ENCODE measurements at regions not wholly inside any gene's neighbourhood (a gene's known extent, or its start where the extent isn't known, plus 50 kb on each side); places are given as distances from the start of the nearest gene placed in this dataset.

GRCh38 chr2:175872721-175873120 is 129.3 kb downstream of the LNPK start:
- ATAC-seq = no peak
- no peaks in the 10 kb centered on the region for H3K27me3 Mint-ChIP-seq
- H3K4me1 Mint-ChIP-seq = no peaks in the 10 kb centered on the region
- H3K27ac Mint-ChIP-seq = no peak overlapping the region
- H3K9me3 Mint-ChIP-seq = no peaks in the 10 kb centered on the region
- no peaks in the 10 kb centered on the region for H3K36me3 Mint-ChIP-seq
- no peak overlapping the region for H3K4me3 Mint-ChIP-seq

DNA sequence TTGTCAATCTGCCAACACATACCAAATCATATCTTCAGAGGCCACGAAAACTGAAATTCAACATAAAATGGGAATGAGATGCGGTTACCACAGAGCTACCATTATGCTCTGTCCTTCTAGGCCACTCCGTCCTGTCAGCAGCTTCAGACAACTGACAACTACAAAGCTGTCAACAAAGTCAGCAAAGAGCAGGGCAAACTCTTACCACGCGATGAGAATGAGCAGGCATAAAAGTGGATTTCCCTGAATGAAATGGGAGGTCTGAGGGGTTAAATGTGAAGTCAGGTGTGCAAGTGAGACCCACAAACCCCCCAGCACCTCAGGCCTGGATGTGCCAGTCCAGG is 130.1 kb downstream of the LNPK start:
- ATAC-seq = no peak
- Mint-ChIP-seq H3K4me1 (no peaks in the 10 kb centered on the region), H3K27me3 (no peaks in the 10 kb centered on the region), H3K27ac (no peak overlapping the region), H3K9me3 (no peaks in the 10 kb centered on the region), H3K4me3 (no peak overlapping the region), H3K36me3 (no peaks in the 10 kb centered on the region)

- Mint-ChIP-seq H3K36me3 (no peaks in the 10 kb centered on the region), H3K4me1 (no peaks in the 10 kb centered on the region), H3K9me3 (no peaks in the 10 kb centered on the region), H3K4me3 (no peak overlapping the region), H3K27me3 (no peaks in the 10 kb centered on the region), H3K27ac (no peak overlapping the region)
- no peak for ATAC-seq
Measured at GRCh38 chr2:175871331-175872004, 130.6 kb downstream of the LNPK start.

DNA sequence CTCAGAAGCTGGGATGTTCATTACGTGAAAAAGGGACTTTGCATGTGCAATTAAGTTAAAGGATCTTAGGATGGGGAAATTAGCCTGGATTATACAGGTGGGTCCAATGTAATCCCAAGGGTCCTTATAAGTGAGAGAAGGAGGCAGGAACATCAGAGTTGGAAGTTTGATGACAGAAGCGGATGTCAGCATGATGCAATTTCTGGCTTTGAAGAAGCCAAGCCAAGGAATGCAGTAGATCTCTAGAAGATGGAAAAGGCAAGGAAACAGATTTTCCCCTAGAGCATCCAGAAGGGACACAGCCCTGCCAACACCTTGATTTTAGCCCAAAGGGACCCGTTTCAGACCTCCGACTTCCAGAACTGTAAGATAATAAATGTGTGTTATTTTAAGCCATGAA is 136.4 kb downstream of the LNPK start:
- ATAC-seq = no peak
- no peak overlapping the region for H3K27ac Mint-ChIP-seq
- H3K36me3 Mint-ChIP-seq = no peaks in the 10 kb centered on the region
- no peak overlapping the region for H3K4me3 Mint-ChIP-seq
- H3K27me3 Mint-ChIP-seq = no peaks in the 10 kb centered on the region
- no peaks in the 10 kb centered on the region for H3K4me1 Mint-ChIP-seq
- no peaks in the 10 kb centered on the region for H3K9me3 Mint-ChIP-seq

DNA sequence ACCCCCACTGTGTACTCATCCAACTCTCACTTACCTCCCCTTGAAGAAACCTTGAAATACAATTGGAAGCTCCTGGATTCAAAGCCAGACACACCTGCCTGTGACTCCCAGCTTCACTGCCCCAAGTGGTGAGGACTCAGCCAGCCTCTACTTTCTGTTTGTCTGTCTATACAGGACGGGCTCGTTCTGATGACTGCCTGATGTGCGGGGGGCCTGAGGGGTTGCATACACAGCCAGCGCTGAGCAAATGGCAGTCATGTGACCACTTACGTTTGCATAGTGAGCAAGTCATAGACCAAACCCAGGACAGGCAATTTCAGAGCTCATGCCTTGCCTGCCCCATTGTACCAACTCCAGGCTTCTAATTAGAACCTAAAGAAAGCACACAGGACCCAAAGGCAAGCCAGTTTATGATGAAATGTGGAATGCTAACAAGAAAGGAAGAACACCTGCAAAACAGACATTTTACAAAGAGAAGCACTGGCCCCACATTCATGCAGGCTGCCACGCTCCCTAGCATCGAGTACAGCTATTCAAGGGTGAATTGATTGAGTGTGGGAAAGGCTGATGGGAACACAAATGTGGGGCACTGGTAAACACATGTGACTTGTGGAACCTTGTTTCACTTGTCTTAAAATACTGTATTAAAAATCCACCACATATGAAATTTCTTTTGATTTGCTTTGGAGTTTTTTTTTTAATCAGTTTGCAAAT is 137.8 kb downstream of the LNPK start:
- no peaks in the 10 kb centered on the region for H3K9me3 Mint-ChIP-seq
- no peak for ATAC-seq
- H3K27ac Mint-ChIP-seq = no peak overlapping the region
- no peaks in the 10 kb centered on the region for H3K4me1 Mint-ChIP-seq
- H3K27me3 Mint-ChIP-seq = no peaks in the 10 kb centered on the region
- H3K4me3 Mint-ChIP-seq = no peak overlapping the region
- no peaks in the 10 kb centered on the region for H3K36me3 Mint-ChIP-seq

DNA sequence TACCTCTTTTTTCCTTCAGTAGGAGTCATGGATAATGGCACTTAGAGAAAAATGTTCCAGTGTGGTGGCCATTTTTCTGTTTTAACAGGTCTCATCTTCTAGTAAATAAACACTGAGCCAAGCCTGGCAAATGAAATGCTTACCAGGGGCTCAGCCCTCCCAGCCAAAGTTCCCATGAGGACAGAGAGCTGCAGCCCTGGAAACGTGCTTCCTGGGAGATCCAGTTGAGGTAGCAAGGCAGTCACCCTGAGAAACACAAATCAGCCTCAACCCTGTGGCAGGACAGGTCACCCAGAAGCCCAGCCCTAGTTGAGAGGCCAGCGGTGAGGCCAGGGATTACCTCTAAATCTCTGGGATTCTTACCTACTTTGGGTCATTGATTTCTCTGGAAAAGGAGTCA is 140.1 kb downstream of the LNPK start:
- Mint-ChIP-seq H3K4me3 (no peak overlapping the region), H3K4me1 (no peaks in the 10 kb centered on the region), H3K27me3 (no peaks in the 10 kb centered on the region), H3K9me3 (peaks cover 4% of the 10 kb centered on the region), H3K27ac (no peak overlapping the region), H3K36me3 (no peaks in the 10 kb centered on the region)
- ATAC-seq = no peak

DNA sequence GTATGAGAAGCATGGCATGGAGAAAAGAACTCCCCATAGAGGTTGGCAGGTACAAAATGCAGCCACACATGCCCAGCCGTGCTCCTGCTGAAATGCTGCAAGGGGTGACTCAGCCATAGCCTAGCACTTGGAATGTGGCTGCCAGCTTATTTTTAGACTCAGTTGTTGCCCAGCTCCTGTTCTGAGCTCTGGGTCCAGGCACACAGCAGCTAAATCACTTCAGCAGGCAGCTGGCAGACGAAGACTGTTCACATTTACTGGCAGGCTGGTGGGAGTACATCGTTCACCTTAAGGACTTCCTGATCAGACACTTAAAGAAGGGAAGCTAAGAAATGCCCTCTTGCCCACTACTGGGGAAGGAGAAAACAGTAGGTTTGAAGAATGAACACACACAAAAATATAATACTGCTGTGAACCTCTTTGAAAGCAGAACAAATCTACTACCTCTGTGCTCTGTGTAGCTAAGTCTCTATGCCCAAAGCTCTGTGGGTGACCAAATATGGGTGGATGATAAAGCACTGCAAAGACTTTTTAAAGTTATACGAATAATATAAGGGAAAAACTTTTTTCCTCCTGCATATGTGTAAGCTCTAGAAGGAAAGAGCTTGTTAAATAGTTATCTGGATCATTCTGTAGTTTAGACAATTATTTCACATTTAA is 146.1 kb downstream of the LNPK start:
- Mint-ChIP-seq H3K4me1 (no peaks in the 10 kb centered on the region), H3K36me3 (no peaks in the 10 kb centered on the region), H3K27ac (no peak overlapping the region), H3K27me3 (no peaks in the 10 kb centered on the region), H3K4me3 (no peak overlapping the region), H3K9me3 (peaks cover 4% of the 10 kb centered on the region)
- no peak for ATAC-seq

- H3K27ac Mint-ChIP-seq = no peak overlapping the region
- H3K4me3 Mint-ChIP-seq = no peak overlapping the region
- H3K36me3 Mint-ChIP-seq = no peaks in the 10 kb centered on the region
- H3K27me3 Mint-ChIP-seq = no peaks in the 10 kb centered on the region
- peaks cover 4% of the 10 kb centered on the region for H3K9me3 Mint-ChIP-seq
- ATAC-seq = no peak
- no peaks in the 10 kb centered on the region for H3K4me1 Mint-ChIP-seq
Measured at GRCh38 chr2:175855236-175855635, 146.8 kb downstream of the LNPK start.

DNA sequence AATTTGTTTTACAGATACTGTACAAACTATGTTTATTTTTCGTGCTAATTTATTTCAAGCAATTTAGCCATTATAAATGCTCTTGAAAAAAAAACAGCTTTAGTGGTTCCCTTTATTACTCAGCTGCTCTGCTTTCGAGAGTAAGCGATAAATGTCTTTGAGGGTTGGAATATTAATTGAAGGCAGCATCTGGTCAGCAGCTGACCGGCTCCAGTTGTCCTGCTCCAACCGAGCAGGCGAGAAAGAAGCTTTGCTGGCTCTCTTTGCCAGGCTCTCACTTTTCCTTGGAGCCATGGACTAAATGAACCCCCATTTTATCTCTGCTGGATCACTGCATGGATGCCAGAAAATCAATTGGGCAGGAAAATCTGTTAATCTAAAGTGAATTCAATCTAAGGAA is 147.4 kb downstream of the LNPK start:
- Mint-ChIP-seq H3K4me1 (no peaks in the 10 kb centered on the region), H3K4me3 (no peak overlapping the region), H3K27ac (no peak overlapping the region), H3K36me3 (no peaks in the 10 kb centered on the region), H3K9me3 (peaks cover 4% of the 10 kb centered on the region), H3K27me3 (no peaks in the 10 kb centered on the region)
- no peak for ATAC-seq

DNA sequence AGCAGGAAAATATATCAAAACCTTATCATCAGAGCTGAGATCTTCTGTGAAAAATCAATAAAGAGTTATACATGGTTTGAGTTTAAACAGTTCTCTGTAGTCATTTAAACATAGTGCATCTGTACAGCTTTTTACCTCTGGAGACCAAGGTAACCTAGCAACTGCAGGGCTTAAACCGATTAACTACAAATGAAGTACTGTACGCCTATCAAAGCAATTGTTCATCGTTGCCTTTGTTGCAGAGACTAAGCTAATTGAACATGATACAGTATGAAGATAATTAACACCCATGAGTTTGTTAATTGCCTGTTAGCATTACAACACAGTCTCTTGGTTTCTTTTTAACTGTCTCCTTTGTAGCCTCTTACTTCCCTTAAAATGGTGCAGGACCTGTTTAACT is 147.9 kb downstream of the LNPK start:
- H3K36me3 Mint-ChIP-seq = no peaks in the 10 kb centered on the region
- H3K27me3 Mint-ChIP-seq = no peaks in the 10 kb centered on the region
- H3K27ac Mint-ChIP-seq = no peak overlapping the region
- peaks cover 4% of the 10 kb centered on the region for H3K9me3 Mint-ChIP-seq
- H3K4me3 Mint-ChIP-seq = no peak overlapping the region
- no peak for ATAC-seq
- no peaks in the 10 kb centered on the region for H3K4me1 Mint-ChIP-seq

- Mint-ChIP-seq H3K27me3 (no peaks in the 10 kb centered on the region), H3K27ac (no peak overlapping the region), H3K9me3 (peaks cover 4% of the 10 kb centered on the region), H3K4me1 (no peaks in the 10 kb centered on the region), H3K36me3 (no peaks in the 10 kb centered on the region), H3K4me3 (no peak overlapping the region)
- no peak for ATAC-seq
Measured at GRCh38 chr2:175853616-175853890, 148.5 kb downstream of the LNPK start.

- Mint-ChIP-seq H3K27me3 (no peaks in the 10 kb centered on the region), H3K4me1 (no peaks in the 10 kb centered on the region)
- ATAC-seq = no peak
Measured at GRCh38 chr2:175852879-175853615, 149.0 kb downstream of the LNPK start.

DNA sequence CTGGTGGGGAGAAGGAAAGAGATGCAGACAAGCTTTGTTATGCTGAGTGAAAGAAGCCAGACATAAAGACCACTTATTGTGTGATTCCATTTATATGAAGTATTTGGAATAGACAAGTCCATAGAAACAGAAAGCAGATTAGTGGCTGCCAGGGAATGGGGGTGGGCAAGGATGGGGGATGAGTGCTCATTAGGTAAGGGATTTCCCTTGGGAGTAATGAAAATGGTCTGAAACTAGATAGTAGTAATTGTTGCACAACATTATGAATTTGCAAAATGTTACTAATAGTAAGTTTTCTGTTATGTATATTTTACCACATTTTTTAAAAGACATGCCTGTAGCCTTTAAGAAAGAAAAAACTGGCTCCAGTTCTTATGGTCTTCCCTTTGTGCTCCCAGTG is 154.9 kb downstream of the LNPK start:
- Mint-ChIP-seq H3K36me3 (no peaks in the 10 kb centered on the region), H3K27ac (no peak overlapping the region), H3K4me3 (no peak overlapping the region), H3K27me3 (peaks cover 8% of the 10 kb centered on the region), H3K9me3 (no peaks in the 10 kb centered on the region), H3K4me1 (no peaks in the 10 kb centered on the region)
- no peak for ATAC-seq

More at GRCh38 chr2:175852879-175853615, 149.0 kb downstream of the LNPK start:
- Mint-ChIP-seq H3K4me3 (no peak overlapping the region), H3K27ac (no peak overlapping the region), H3K9me3 (peaks cover 4% of the 10 kb centered on the region), H3K36me3 (no peaks in the 10 kb centered on the region)

DNA sequence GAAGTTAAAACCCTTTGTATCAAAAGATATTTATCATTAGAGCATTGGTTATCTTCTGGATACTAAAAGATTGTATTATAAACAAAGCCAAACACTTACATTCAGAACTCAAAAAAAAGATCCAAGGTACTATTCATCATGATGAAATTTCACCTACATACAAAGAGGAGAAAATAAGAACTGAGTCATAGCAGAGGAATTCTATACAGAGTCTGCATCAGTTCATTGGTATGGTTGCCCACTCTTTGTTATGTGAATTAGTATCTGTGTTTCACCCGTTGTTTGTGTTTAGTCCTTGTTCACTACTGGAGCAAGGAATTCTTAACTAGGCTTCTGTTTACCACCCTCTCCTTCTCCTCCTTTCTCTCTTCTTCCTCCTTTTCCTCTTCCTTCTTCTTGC is 157.9 kb downstream of the LNPK start:
- Mint-ChIP-seq H3K27me3 (peaks cover 8% of the 10 kb centered on the region), H3K9me3 (peaks cover 3% of the 10 kb centered on the region)

DNA sequence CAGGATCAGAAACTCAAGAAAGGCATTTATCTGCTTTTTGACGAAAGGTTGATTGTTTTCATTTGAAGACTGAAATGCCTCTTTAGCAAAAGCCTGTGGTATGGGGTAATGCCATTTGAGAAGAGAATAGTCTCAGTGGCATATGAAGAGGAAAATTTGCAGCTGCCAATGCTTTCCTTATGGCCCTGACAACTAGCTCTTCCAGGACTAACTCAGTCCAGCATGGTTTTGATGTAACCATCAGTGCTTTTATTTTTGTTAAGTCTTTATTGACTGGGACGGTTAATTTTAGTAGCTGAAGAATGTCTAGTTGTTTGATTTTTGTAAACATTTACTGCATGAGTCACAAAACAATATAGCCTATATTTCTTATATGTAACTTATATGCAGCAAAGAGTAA is 158.4 kb downstream of the LNPK start:
- Mint-ChIP-seq H3K9me3 (peaks cover 3% of the 10 kb centered on the region), H3K36me3 (no peaks in the 10 kb centered on the region), H3K4me3 (no peak overlapping the region), H3K27ac (no peak overlapping the region), H3K27me3 (peaks cover 8% of the 10 kb centered on the region), H3K4me1 (no peaks in the 10 kb centered on the region)
- no peak for ATAC-seq

More for the DNA sequence above, 157.9 kb downstream of the LNPK start:
- no peaks in the 10 kb centered on the region for H3K4me1 Mint-ChIP-seq
- H3K4me3 Mint-ChIP-seq = no peak overlapping the region
- ATAC-seq = no peak
- no peaks in the 10 kb centered on the region for H3K36me3 Mint-ChIP-seq
- H3K27ac Mint-ChIP-seq = no peak overlapping the region

DNA sequence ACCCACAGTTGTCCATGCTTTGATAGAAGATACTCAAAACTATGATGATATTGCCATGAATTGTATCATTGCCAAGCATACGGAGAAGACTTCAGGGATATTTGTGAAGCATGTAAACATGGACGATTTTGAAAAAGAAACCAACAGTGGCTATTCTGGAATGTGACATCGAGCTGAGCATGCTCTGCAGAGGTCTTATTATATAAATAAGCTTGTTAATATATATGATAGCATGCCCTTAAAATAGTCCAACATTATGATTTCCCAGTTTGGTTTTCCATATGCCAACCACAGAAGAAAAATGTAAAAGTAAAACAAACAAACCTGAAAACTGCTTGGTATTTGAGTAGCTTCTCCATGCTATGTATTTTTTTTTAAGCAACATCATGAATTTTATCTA is 159.1 kb downstream of the LNPK start:
- H3K4me3 Mint-ChIP-seq = no peak overlapping the region

More for the DNA sequence above, 159.1 kb downstream of the LNPK start:
- Mint-ChIP-seq H3K4me1 (no peaks in the 10 kb centered on the region), H3K9me3 (peaks cover 3% of the 10 kb centered on the region), H3K36me3 (no peaks in the 10 kb centered on the region), H3K27ac (no peak overlapping the region), H3K27me3 (peaks cover 8% of the 10 kb centered on the region)
- no peak for ATAC-seq

All from stimulated activated memory B cell treated with anti-CD40 and anti-IgM and Interleukin-4, amounts not matched to agents 10 μg/mL and 1 μg/mL and 100 μg/mL, for 72 hours (primary cell).